ENCODE measurements at regions not wholly inside any gene's neighbourhood (a gene's known extent, or its start where the extent isn't known, plus 50 kb on each side); places are given as distances from the start of the nearest gene placed in this dataset.

- DNase-seq, result no peak
Measured at GRCh38 chr4:83699358-83699757, 163.4 kb downstream of the GPAT3 start.

- no peak for DNase-seq
Measured at GRCh38 chr4:83692028-83692427, 156.1 kb downstream of the GPAT3 start.

DNA sequence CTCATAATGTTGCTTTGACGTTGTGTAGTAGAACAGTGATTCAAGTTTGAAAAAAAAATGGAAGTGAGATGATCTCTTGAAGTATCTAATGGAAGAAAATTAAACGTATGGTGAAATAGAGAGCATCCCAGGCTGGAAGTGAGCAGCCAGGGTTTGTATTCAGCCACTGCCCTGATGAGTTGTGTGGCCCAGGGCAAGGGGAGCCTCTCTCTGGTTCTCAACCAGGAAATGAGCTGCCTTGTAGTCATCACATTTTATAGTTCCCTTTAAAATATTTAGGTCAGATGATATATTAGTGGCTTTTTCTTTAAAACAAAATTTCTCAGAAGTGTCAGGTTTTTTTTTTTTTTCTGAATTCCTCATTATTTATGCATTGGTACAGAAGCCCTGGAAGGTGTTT lies 150.3 kb downstream of the GPAT3 start:
- no peak for DNase-seq

DNA sequence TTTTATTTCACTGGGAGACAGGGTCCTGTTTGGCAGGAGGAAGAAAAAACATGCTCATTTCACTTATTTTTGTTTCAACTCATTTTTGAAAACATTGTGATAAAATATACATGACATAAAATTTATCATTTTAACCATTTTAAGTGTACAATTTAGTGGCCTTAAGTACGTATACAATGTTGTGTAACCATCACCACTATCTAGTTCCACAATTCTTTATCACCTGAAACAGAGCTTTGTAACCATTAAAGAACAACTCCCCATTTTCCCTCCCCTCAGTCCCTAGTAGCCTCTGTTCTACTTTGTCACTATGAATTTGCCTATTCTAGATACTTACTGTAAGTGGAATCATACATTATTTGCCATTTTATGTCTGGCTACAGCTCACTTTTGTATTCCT lies 143.8 kb downstream of the GPAT3 start:
- DNase-seq, result no peak

DNA sequence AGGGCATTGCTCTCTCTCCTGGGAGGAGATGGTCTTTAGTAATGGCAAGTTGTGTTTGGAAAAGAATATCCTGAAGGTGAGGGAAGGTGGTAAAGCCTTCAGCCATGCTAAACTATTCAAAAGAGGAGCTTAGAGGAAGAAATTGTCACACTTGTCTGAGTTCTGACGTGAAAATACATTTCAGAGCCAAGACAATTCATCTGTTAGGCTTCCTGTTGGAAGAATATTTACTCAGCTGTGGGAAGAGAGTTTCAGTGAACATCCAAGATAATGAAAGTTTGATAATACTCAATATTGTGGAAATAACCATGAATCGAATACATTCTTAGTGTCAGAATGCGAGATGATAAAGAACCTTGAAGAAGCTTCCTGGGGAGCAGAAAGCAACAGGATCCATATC lies 143.3 kb downstream of the GPAT3 start:
- DNase-seq, result no peak

DNA sequence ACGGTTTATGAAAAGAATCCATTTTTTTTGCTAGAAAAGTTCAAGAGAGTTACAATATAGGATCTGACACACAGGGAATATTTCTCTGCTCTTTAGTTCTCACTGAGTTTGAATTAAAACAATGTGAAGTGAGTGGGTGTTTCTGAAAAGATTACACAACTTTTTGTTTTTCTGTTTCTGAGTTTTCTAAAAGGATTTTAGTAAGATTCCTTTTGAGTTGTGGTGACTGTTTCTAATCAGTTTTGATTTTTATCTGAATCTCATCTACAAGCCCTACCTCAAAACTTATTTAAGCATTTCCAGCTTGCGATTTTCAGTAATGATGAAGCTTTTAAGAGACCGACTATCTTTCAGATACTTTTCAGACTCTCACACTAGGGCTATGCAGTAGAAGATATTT lies 141.7 kb downstream of the GPAT3 start:
- DNase-seq, result no peak

DNA sequence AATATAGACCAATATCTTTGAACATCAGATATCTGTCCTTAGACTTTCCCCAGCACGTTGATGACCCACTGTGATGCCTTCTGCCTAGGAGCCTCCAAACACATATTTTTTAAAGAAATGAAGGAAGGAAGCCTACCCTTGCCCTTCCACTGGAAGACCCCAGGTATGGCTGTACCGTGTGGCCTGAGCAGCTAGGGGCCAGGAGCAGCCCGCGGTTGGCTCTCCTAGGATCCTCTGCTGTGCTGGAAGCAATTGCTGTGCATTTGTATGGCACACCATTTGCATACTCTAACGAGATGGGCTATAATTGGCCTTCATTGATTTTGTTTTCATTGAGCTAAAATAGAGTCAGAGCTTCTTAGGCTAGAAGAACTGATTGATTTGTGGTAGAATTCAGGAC lies 128.8 kb downstream of the GPAT3 start:
- DNase-seq, result no peak

- no peak for DNase-seq
Measured at GRCh38 chr4:83664071-83664470, 128.2 kb downstream of the GPAT3 start.

DNA sequence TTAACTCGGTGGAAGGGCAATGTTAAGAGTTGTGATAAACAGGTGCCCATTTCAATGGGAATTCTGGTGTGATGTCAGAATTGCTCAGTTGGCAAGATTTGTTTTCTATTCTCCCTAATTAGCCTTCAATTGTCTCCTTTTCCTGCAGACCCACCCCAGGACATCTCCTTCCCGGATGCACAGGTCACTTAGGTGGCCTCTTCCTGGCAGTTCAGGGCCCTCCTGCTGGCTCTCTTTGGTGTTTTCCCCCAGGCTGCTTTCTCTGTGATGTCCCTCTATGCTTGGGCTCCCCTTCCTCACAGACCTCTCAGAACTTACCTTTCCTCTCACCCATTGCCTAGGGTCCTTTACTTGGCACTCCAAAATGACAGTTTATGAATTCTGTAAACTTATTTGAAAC lies 126.3 kb downstream of the GPAT3 start:
- DNase-seq, result no peak

DNA sequence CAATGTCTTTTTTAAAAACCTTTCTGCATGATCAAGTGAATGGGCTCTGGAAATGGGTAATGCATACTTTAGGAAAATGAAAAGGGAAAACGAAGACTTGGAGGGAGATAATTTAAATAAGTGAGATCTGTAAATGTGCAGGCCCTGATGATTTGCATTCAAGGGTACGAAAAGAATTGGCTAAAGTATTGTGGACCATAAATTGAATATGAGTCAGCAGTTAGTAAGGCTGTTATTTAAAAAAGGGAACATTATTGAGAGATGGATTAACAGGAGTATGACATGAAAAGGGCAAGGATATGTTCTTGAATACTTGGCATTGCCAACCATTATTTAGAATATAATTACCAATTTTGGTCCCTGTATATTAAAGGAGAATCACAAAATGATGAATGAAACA lies 125.5 kb downstream of the GPAT3 start:
- no peak for DNase-seq

DNA sequence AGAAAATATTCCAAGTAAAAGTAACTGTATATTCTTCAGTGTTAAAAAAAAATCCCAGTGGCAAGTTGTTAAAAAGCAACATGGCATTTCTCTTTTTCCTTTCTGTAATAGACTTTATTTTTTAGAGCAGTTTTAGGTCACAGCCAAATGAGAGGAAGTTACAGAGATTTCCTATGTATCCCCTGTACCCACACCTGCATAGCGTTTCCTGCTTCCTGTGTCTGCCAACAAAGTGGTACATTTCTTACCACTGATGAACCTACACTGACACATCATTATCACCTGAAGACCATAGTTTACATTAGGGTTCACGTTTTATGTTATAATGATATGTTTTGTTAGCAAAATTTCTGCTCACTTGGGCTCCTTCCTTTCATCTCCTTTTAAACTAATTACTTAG lies 124.7 kb downstream of the GPAT3 start:
- no peak for DNase-seq

DNA sequence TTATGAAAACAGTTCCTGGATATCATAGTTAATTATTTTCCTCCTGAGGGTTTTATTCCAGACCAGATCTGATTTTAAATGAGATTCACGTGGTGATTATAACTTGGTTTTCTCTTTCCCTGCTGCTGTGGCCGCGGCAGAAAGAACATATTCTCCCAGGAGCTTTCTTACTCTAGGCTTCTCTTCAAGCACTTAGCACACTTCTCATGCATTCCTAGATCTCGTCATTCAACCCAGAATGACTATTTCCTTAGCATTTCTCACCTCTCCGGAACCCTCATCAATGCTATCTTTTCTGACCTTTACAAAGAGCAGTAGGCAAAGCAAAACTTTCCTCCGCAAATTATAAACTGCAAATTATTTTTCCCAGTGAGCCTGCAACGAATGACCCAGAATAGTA lies 122.9 kb downstream of the GPAT3 start:
- no peak for DNase-seq

GRCh38 chr4:83657336-83657735 lies 121.4 kb downstream of the GPAT3 start:
- no peak for DNase-seq

All from NCI-H1092 treated with DMSO at 0.1 percent for 48 hours (cell line).